HG03139 (cell line): ENCODE measurements at regions not wholly inside any gene's neighbourhood (a gene's known extent, or its start where the extent isn't known, plus 50 kb on each side); places are given as distances from the start of the nearest gene placed in this dataset.

Experiments
- ATAC-seq: cut with Tn5 transposase; IDR thresholded peaks from one replicate; pipeline ENCODE4 v1.9.1; 2021; ENCODE audit not compliant: unreplicated experiment

DNA sequence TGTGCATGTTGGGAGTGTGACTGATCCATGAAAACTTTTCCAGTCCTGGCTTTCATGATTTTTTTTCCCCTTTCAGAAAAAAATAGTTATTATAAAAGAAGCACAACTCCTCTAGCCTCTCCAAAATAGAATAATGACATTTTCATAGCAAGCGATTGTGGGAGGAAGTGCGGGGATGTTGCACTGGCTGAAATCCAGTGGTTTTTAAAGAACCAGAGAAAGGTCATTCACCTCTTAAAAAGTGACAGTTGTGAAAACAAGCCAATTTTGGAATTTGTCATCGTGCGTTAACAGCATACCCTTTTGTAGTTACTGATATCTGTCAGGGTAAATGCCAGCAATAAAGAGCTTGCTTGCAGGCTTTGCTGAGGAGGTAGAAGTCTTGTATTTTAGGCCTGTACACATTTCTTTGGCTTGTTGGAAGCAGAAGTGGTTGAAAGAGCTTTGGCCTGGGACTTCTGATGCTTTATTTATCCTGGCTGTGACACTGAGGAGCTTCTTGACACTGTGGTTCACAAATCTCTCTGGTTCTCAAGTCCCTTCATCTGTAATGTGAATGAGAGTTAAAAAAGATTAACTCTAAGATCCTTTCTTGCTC, 545.9 kb downstream of the REEP3 start:
- ATAC-seq, result no peak

DNA sequence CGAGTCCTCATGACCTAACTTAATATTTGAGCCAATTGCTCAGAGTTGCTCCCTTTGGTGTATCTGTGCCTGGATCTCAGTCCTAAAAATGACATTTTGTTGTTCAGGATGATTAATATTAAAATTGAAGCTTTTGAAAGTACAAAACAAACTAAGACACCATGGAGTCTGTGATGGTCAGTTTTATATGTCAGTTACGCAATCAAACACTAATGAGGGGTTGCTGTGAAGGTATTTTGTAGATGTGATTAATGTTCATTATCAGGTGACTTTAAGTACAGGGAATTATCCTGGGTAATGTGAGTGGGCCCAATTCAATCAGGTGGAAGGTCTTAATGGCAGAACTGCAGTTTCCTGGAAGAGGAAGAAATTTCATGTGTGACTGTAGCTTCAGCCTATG, 546.7 kb downstream of the REEP3 start:
- no peak for ATAC-seq

DNA sequence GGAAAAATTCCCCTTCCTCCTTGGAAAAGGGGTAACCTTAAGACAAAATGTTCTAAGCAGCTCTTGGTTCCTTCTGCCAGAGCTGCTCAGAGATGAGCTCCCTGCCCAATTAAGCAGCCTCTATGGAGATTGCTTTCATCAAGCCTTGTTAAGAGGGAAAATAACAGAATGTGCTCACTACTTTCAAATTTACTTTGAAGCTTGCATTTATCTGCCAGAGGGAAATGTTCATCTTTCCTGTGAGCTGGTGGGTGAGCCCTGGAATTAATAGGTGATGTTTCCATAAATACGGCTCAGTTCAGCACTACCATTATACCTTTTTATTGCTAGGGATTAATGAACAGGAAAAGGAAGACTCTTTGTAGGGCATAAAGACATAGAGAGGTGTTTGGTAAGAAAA, 549.0 kb downstream of the REEP3 start:
- ATAC-seq, result no peak

DNA sequence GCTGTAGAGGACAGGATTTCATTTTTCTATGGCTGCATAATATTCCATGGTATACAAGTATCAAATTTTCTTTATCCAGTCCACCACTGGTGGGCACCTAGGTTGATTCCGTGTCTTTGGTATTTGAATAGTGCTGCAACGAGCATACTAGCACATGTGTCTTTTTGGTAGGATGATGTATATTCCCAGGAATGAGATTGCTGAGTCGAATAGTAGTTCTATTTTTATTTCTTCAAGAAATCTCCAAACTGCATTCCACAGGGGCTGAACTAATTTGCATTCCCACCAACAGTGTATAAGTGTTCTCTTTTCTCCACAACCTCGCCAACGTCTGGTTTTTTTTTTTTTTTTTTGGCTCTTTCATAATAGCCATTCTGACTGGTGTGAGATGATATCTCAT, 550.0 kb downstream of the REEP3 start:
- ATAC-seq, result no peak

DNA sequence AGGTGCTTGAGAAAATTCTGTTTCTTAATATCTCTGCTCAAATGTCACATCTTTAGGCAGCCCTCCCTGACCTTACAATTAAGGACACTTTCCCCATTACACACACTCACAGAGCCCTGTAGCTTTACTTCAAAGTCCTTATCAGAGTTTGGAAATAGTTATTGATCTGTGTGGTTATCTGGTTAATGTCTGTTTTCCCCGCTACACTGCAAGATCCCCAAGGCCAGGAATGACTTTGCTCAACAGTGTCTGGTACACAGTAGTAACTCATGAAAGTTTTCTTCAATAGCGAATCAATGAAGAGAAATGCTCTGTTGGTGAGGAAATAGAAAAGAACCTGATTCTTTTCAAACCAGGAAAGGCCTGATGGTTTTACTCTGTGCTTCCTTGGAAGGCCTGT, 554.4 kb downstream of the REEP3 start:
- no peak for ATAC-seq

DNA sequence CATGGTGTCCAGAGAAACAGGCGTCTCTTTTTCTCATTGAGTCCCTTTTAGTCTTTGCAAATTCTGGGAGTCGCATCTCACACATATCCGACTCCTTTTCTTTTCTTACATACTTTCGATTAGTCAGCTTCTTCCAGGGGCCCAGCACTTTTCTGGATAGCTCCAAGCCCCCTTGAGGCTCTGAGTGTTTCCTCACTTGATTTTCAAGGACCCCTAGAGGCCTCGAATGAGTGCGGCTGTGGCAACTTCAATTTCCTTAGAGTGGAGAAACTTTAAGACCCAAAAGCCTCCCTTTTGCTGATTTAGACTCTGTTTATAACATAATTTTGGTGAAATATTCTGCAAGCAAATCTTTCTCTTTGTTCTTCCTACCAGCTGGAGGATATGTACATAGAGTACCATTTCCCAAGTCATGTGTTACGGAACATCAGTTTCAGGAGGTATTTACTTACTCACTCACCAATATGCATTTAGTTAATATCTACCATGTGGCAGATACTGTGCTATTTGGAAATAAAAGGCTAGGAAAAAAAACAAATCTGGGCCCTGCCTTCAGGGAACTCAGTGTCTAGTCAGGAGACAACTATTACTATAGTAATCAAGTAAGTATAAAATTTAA, 555.2 kb downstream of the REEP3 start:
- ATAC-seq, result no peak

DNA sequence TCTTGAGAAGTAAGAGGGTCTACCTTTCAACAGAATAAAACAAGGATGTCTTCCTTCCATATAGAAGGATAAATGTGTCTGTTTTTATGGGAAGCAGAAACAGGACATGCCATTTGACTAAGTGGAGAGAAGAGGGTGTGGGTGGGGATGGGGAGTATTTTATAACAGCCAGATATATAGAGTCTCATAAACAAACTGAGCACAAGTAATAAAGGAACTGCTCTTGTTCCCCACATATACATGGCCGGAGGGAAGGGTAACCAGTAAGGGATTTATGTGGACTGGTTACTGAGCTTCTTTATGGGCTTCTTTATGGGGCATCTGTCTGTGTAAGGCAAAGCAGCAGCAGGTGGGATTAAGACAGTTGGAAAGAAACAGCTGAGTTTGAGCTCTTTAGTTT, 558.1 kb downstream of the REEP3 start:
- no peak for ATAC-seq

DNA sequence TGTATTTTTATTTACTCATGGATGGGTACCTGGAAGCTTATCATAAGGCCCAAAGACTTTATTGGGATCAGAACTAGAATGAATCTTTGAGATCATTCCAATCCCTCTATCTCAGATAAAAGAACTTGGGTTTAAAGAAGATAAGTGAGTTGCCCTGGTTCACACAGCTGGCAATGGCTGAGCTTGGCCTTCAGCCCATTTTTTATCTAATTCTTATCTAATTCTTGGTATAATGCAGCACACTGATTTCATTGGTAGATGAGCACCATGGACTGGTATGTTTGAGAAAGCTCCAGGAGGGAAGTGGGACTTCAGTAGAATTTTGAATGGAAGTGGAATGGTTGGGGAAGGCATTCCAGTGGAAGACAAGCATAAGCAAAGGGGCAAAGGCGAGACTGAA, 558.9 kb downstream of the REEP3 start:
- no peak for ATAC-seq

DNA sequence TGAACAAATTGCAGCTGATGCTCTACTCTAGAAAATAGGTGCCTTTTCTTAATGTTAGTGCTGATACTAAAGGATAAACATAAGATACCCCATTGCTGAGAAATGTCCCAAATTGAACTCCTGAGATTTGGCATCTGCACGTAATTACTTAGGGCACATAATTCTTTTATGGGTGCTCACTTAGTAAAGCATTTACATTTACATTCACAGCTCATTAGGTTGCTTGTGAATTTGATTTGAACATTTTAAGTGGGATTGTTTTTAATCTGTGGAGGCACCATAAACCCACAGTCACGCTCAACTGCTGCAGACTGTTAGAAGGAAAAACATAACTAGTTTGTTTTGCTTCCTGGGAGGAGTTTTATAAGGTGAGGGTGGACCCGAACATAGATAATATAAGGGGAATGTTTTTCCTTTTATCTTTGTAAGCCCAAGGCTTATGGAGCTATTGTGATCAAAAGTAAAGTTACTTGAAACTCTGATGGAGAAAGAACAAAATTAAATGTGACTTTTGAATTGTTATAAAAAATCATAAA, 560.8 kb downstream of the REEP3 start:
- no peak for ATAC-seq

DNA sequence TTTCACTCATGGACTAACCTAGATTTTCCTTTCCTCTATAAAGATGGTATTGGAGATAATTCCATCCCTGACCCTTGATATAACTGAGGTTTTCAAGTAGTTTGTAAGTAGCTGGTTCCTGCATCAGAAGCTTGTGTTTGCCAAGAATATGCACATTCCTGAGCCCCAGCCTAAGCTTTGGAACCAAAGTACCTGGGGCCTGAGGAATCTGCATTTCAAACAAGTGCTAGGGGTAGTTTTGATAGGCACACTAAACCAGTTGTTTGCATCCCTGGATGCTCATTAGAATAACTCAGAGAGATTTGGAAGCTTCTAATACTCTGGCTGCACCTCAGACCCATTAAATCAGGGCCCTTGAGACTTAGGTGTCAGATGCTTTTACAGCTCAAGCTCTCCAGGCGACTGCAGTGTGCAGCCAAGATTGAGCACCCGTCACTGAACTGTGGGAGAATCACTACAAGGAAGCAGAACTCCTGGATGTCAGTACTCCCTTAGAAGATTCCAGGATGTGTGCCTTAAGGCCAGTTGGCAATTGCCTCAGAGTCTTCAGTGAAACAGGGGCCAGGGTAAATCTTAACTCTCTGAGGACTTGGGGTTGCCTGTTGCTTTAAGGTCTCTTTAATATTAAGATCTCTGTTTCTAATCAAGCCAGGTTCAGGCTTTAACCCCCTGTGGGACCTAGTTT, 565.0 kb downstream of the REEP3 start:
- no peak for ATAC-seq

DNA sequence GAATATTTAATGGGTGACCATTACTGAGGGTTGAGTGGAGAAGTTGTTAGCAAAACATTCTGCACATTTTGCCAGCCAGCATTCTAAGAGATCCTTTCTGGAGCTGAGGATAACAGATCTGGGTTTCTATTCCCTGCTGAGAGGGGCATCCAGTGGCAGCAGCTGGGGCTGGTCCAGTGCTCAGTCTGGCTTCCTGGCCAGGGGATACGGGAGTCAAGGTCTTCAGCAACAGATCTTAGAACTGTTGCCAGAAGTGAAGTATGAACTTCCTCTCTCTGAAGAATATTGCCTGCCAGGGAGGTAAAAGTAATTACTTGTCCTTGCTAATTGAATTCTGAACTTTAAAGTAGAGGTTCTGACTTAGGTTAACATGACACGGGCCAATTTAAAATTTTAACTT, 568.4 kb downstream of the REEP3 start:
- ATAC-seq, result no peak

DNA sequence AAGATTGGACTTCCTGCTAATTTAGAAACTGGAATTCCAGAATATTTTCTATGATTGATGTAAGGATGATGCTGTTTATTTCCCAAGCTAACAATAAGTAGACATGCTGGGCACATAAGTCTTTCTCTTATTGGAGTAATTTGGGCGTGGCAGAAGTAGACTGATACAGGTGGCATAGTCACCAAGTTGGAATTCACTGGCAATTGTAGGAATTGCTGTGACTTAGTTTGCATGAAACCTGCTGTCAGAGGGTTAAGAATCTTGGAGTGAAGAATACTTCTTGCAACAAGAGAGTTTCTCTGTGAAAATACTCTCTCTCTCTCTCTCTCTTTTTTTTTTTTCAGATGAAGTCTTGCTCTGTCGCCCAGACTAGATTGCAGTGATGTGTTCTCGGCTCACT, 569.7 kb downstream of the REEP3 start:
- no peak for ATAC-seq

DNA sequence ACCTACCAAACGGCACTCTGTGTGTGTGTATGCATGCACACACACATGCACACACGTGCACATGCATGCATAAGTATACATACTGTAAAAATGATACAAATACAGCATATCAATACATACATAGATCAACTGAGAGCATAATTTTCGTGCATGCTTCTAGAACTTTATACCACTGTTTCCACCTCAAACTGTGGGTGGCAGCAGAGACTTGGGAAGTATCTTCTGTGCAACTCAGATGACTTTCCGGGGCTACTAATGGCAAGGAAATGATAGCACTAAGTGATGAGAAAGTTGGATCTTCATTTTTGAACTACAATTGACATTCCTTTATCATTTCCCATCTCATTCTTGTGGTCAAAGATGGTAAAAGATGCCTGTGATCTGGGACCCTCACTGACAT, 570.7 kb downstream of the REEP3 start:
- ATAC-seq, result no peak

DNA sequence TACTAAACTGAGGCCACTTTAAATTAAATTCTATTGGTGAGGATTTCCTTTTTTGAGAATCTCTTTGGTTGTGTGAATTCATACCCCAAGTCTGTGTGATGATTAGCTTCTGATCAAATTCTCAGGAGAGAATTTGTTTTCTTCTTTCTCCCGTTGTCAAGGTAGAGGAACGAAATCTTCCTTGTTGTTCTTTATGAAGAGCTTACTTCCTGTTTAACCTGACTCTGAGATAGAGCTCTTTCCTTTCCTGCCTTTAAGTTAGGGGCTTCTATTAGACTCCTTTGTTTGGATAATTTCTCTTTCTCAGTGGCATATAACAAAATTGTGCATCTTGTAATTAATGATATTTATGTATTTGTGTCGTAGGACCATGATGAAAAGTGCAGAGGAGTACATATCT, 572.1 kb downstream of the REEP3 start:
- no peak for ATAC-seq

DNA sequence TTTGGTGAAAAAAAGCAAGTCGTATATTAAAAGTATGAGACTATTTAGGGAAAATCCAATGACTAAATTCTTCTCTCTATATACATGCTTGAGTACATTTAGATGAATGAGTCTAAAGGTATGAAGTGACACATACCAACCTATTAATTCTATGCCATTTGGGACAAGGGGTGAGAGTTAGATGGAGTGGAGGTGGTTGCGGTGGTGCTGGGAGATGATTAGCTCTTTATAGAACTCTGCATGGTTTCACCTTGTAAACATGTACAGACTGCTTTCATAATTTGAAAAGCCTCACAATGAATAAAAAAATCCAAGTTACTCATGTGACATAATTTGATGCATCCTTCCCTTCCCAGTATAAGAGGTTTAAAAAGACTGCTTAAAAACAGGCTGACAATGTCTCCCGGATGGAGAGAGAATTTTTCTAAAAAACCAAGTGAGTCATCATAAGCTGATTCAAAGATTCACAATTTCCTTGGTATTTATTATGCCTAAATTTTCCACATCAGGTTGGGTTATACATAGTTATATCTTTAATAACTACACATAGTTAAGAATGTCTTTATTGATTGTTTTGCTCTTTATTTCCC, 572.8 kb downstream of the REEP3 start:
- ATAC-seq, result no peak

DNA sequence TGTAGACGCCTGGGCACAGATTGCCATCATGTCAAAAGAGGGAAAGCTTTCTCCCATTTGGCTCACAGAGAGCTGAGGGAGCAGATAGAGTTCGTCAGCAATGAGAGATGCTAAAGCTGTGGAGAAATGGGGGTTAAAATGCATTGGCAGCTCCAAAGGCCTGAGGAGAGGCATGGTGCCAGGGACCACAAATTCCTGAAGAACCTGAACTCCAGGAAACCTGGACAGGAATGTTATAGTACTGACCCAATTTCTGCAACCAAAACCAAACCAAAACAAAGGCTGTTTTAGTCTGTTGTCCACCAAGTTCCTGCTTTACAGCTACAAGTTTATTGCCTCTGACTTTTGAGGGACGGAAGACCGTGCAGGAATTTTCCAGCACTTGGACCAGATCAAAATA, 575.7 kb downstream of the REEP3 start:
- ATAC-seq, result no peak

DNA sequence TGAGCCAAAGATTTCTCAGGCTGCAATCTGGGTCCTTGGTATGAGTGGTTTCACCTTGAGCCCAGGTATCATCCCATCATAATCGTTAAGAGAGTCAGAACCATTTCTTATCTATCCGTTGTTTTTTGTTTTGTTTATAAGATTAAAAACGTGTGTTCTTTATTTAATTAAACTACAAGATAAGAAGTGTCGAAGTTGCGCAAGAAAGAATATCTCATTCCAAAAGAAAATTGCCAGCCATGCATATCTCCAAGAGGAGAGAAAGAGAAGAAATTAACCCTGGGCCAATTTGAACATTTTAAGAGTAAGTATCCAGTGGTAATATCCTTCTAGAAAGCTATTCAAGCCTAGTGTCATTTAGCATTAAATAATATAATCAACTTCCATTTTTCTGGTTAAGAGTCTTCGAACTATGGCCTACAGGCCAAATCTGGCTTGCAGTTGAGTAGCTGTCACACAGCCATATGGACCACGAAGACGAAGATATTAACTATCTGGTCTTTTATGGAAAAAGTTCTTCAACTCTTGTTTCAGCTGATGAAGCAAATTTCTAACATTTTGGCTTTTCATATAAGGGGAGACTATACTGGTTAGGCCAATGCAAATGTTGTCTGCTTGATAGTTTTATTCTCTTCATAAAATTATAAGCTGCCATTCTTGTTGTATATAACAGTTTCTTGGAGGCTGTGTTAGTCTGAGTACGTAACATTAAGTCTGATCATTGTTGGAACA, 576.4 kb downstream of the REEP3 start:
- ATAC-seq, result no peak

DNA sequence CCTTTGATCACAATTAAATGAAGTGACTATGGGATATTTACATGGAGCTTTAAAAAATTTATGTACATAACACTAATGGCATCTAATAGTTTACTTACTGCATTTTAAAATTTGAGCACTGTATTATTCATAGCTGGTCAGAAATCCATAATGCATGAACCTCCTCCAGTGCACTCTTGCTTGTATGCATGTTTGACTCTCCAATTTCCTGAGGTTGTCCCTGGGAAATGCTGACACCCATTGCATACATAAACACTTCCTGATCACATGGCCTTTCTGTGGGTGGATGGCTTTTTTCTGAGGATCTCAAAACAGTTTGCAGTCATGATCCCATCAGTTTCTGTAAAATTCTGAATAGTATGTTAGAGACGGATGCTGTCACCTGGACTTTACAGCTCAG, 577.8 kb downstream of the REEP3 start:
- no peak for ATAC-seq

DNA sequence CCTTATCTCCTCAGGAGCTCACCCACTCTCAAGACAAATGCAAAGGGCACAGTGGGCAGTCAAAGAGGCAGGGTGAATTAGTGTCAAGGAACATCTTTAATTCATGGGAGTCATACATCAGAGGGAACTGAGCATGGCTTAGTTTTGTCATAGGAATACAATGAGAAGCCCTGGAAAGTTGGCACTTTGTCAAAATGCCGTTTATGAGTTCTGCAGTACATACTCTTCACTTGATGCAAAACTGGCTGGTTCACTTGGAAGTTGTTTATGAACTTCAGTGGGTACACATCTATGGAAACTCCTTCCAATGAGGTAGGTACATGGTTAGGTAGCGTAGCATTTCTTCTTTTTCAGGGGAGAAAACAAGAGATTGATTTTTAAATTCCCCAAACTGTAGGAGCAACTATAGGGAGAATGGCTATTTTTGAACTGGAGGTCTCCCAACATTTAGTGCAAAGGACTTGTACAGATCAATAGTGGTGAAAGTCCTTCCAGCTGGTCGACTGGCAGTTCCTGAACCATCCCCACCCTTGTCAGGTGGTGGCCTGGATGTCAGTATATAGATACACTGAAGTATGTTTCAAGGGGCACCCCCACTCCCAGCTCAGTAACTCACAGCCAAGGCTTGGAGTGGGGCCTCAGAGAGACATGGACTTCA, 580.5 kb downstream of the REEP3 start:
- no peak for ATAC-seq

DNA sequence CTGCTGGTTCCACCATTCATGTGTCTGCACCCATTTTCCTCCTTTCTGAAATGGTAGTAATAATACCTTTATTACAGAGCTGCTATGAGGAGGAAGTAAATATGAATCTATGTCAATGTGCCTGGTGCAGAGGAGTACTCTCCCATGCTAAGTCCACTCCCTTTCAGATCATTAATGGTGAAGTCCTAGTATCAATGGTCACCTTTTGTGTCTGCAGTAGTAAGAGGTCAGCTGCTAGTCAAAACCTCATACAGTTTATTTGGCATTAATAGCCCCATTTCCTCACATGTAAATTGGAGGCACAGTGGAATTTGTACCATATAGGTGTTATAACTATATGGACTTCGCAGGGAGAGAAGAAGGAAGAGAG, 581.0 kb downstream of the REEP3 start:
- no peak for ATAC-seq

DNA sequence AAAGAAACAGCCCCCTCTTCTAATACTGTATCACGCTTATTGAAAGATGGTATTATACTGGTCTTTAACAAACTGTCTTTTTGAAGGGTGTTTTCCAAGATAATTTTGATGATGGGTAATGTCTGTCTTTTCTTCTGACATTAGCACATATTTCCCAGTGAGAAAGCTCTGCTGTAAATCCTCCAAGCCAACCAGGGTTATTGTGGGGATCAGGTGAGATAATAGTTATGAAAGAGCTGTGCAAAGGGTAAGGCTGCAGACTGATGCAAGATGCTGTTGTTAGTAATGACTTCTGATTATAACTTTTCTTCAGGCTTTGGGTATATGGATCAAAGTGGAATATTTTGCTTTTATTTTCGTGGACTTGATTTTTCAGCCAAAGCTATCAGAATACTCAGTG, 581.7 kb downstream of the REEP3 start:
- ATAC-seq, result no peak
